ENCODE measurements at regions not wholly inside any gene's neighbourhood (a gene's known extent, or its start where the extent isn't known, plus 50 kb on each side); places are given as distances from the start of the nearest gene placed in this dataset.

DNA sequence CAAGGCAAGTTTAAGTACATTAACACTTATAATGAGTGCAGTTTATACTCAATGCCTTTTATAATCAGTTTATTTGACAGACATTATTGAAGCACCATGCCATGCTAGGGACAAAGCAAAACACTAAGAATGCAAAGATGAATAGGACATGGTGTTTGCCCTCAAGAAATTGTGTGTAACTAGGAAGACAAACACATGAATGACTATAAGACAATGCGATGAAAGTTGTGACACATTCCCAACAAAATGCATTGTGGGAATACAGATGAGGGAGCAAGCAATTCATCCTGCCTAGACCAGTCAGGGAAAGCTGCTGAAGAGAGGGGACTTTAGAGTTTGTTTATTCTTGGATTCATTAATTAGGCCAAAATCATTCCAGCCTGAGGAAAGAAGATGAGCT is 133.8 kb upstream of the TRPC6 start:
- H4K5ac ChIP-seq (ENCODE audit: insufficient read length, low read depth, low read length): no peak overlapping the region
- no peak overlapping the region for H3T11ph ChIP-seq (ENCODE audit: low read length)
- H2BK15ac ChIP-seq (ENCODE audit: low read depth, low read length): no peak overlapping the region
- Mint-ChIP-seq H3K4me3 (no peak overlapping the region), H3K36me3 (ENCODE audit: insufficient read depth in 1 of 3, low read depth in 3 of 3) (peaks cover 0 to 7% (median 0%) of the 10 kb centered on the region in 3 experiments; a peak in 3 of 7 replicates), H3K27me3 (ENCODE audit: low read depth) (no peaks in the 10 kb centered on the region), H3K9me3 (peaks cover 0 to under 1% of the 10 kb centered on the region in 2 experiments; a peak in 2 of 5 replicates), H3K4me1 (no peaks in the 10 kb centered on the region), H3K27ac (no peak overlapping the region)
- H2BK12ac ChIP-seq (ENCODE audit: insufficient read length, low read depth, low read length): no peak overlapping the region
- no peak overlapping the region for H3K18ac ChIP-seq (ENCODE audit: insufficient read length, low read depth, low read length)
- H2AK5ac ChIP-seq (ENCODE audit: insufficient read length, low read length): no peak overlapping the region
- H3K4me2 ChIP-seq (ENCODE audit: insufficient read depth, insufficient read length, low read length): no peak overlapping the region
- no peaks in the 10 kb centered on the region for H4K20me1 ChIP-seq (ENCODE audit: control insufficient read depth, insufficient read depth, insufficient read length)
- H3K4ac ChIP-seq (ENCODE audit: low read depth, low read length): no peak overlapping the region
- no peak overlapping the region for H2AFZ ChIP-seq (ENCODE audit: low read length)
- no peak for DNase-seq
- H3K23me2 ChIP-seq (ENCODE audit: insufficient read length, low read depth, low read length, poor library complexity, severe bottlenecking): no peaks in the 10 kb centered on the region
- H3K9me3 ChIP-seq (ENCODE audit: control insufficient read depth, low read depth, low read length): no peaks in the 10 kb centered on the region
- H3K56ac ChIP-seq (ENCODE audit: insufficient read length, low read depth, low read length): no peak overlapping the region
- no peaks in the 10 kb centered on the region for H3K27me3 ChIP-seq (ENCODE audit: insufficient read depth, low read length)
- no peaks in the 10 kb centered on the region for H3K4me1 ChIP-seq (ENCODE audit: insufficient read depth, low read length)
- H3K14ac ChIP-seq (ENCODE audit: insufficient read depth, low read length): no peak overlapping the region
- no peak overlapping the region for H3K23ac ChIP-seq (ENCODE audit: insufficient read length, low read depth, low read length)
- WGBS (ENCODE audit: extremely low coverage, insufficient read length, low lambda C conversion rate): no CpG with 5 or more reads among the region's 1 CpG
- no peak overlapping the region for H2BK5ac ChIP-seq (ENCODE audit: insufficient read length, low read length)
- no peak overlapping the region for H4K91ac ChIP-seq (ENCODE audit: insufficient read length, low read depth, low read length)
- H3K79me1 ChIP-seq (ENCODE audit: insufficient read depth, low read depth, low read length, poor library complexity, severe bottlenecking): no peaks in the 10 kb centered on the region
- H2BK20ac ChIP-seq (ENCODE audit: low read depth, low read length, poor library complexity, severe bottlenecking): no peak overlapping the region
- H4K8ac ChIP-seq (replicated peaks; ENCODE audit: insufficient read length, low read depth, low read length): no peak overlapping the region
- no peaks in the 10 kb centered on the region for H3K79me2 ChIP-seq (ENCODE audit: insufficient read depth, low read length)
- H3K27ac ChIP-seq (ENCODE audit: insufficient read length, low read depth, low read length): no peak overlapping the region
- no peak overlapping the region for H3K9ac ChIP-seq (ENCODE audit: extremely low read depth, insufficient read length, low read length)
- H2BK120ac ChIP-seq (ENCODE audit: low read depth, low read length, poor library complexity, severe bottlenecking): no peak overlapping the region
- TF ChIP-seq, protein P1, sequence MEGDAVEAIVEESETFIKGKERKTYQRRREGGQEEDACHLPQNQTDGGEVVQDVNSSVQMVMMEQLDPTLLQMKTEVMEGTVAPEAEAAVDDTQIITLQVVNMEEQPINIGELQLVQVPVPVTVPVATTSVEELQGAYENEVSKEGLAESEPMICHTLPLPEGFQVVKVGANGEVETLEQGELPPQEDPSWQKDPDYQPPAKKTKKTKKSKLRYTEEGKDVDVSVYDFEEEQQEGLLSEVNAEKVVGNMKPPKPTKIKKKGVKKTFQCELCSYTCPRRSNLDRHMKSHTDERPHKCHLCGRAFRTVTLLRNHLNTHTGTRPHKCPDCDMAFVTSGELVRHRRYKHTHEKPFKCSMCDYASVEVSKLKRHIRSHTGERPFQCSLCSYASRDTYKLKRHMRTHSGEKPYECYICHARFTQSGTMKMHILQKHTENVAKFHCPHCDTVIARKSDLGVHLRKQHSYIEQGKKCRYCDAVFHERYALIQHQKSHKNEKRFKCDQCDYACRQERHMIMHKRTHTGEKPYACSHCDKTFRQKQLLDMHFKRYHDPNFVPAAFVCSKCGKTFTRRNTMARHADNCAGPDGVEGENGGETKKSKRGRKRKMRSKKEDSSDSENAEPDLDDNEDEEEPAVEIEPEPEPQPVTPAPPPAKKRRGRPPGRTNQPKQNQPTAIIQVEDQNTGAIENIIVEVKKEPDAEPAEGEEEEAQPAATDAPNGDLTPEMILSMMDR (conservative IDR thresholded peaks at IDR 0.05): no peak

Data from H9 (cell line).